ENCODE measurements at regions not wholly inside any gene's neighbourhood (a gene's known extent, or its start where the extent isn't known, plus 50 kb on each side); places are given as distances from the start of the nearest gene placed in this dataset.

DNA sequence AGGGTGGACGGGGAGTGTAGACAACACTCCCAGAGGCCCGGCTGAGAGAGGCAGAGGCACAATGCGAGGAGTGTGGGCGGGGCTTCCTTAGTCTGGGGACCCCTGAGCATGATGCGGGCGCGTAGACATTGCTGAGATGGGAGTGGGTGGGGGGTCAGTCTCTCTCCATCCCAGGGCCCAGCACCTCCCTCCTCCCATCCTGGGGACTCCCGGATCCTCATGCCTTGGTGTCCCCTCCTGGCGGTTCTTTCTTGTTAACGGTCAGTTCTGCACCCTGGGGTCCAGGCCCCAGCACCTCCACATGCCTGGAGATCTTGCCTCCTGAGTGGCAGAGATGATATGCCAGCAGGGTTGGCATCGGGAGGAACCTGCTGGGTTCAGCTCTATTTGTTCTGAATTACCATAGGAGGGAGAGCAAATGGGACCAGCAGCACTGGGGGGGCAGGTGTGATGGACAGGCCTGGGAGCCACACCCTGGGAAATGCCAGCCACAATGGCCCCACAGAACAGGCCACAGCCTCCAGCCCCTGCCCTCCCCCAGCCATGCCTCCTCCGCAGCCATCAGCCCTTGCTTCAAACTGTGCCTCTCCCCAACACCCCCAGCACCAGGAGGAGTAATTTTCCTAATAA lies 55.7 kb downstream of the RTL6 start:
- DNase-seq = no peak

GRCh38 chr22:44441401-44442185 lies 56.4 kb downstream of the RTL6 start:
- DNase-seq = no peak
- Histone ChIP-seq H3K27me3 (no peaks in the 10 kb centered on the region), H3K4me1 (no peaks in the 10 kb centered on the region), H3K36me3 (no peaks in the 10 kb centered on the region), H3K9me3 (no peaks in the 10 kb centered on the region), H3K4me3 (ENCODE audit: low read depth, low read length) (no peak overlapping the region)
- TF ChIP-seq, protein P1, sequence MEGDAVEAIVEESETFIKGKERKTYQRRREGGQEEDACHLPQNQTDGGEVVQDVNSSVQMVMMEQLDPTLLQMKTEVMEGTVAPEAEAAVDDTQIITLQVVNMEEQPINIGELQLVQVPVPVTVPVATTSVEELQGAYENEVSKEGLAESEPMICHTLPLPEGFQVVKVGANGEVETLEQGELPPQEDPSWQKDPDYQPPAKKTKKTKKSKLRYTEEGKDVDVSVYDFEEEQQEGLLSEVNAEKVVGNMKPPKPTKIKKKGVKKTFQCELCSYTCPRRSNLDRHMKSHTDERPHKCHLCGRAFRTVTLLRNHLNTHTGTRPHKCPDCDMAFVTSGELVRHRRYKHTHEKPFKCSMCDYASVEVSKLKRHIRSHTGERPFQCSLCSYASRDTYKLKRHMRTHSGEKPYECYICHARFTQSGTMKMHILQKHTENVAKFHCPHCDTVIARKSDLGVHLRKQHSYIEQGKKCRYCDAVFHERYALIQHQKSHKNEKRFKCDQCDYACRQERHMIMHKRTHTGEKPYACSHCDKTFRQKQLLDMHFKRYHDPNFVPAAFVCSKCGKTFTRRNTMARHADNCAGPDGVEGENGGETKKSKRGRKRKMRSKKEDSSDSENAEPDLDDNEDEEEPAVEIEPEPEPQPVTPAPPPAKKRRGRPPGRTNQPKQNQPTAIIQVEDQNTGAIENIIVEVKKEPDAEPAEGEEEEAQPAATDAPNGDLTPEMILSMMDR (IDR thresholded peaks at IDR 0.05; ENCODE audit: low read depth, low read length) = no peak

More for the DNA sequence above, 55.7 kb downstream of the RTL6 start:
- Histone ChIP-seq H3K4me3 (ENCODE audit: low read depth, low read length) (no peak overlapping the region), H3K4me1 (no peaks in the 10 kb centered on the region), H3K9me3 (no peaks in the 10 kb centered on the region), H3K36me3 (no peaks in the 10 kb centered on the region), H3K27me3 (no peaks in the 10 kb centered on the region)
- TF ChIP-seq, protein P1 (IDR thresholded peaks at IDR 0.05; ENCODE audit: low read depth, low read length) = no peak

- TF ChIP-seq, protein P1 (IDR thresholded peaks at IDR 0.05; ENCODE audit: low read depth, low read length) = no peak
- Histone ChIP-seq H3K9me3 (no peaks in the 10 kb centered on the region), H3K4me3 (ENCODE audit: low read depth, low read length) (no peak overlapping the region), H3K36me3 (no peaks in the 10 kb centered on the region), H3K4me1 (no peaks in the 10 kb centered on the region), H3K27me3 (no peaks in the 10 kb centered on the region)
- no peak for DNase-seq
Measured at GRCh38 chr22:44440224-44441160, 57.5 kb downstream of the RTL6 start.

GRCh38 chr22:44439356-44440223 lies 58.4 kb downstream of the RTL6 start:
- TF ChIP-seq, protein P1 (IDR thresholded peaks at IDR 0.05; ENCODE audit: low read depth, low read length) = no peak
- H3K4me1 ChIP-seq = no peaks in the 10 kb centered on the region
- no peaks in the 10 kb centered on the region for H3K36me3 ChIP-seq
- H3K4me3 ChIP-seq (ENCODE audit: low read depth, low read length) = no peak overlapping the region
- no peak for DNase-seq
- H3K27me3 ChIP-seq = no peaks in the 10 kb centered on the region
- H3K9me3 ChIP-seq = no peaks in the 10 kb centered on the region

GRCh38 chr22:44438481-44439131 lies 59.4 kb downstream of the RTL6 start:
- H3K4me1 ChIP-seq = no peaks in the 10 kb centered on the region
- DNase-seq = no peak
- H3K36me3 ChIP-seq = no peaks in the 10 kb centered on the region
- no peak overlapping the region for H3K4me3 ChIP-seq (ENCODE audit: low read depth, low read length)
- no peaks in the 10 kb centered on the region for H3K9me3 ChIP-seq
- no peaks in the 10 kb centered on the region for H3K27me3 ChIP-seq
- TF ChIP-seq, protein P1 (IDR thresholded peaks at IDR 0.05; ENCODE audit: low read depth, low read length) = no peak
